Kasumi-1 (cell line): ENCODE measurements at regions not wholly inside any gene's neighbourhood (a gene's known extent, or its start where the extent isn't known, plus 50 kb on each side); places are given as distances from the start of the nearest gene placed in this dataset.
A peak's percentile ranks its signal among the peaks of the same experiment; 100 is the strongest.
"Not testable (repeated sequence)": the region's sequence is repeated elsewhere in the genome, so short reads cannot be mapped to it uniquely, and the experiment has no call there.

Experiments used
- DNase-seq, 2 experiments: peaks; one replicate each; lab custom pipeline; 2025; lab: John Stamatoyannopoulos, UW

- no peak for DNase-seq
Observed at GRCh38 chr10:9535744-9536143, 1481.3 kb downstream of the GATA3 start.

- no peak for DNase-seq
Observed at GRCh38 chr10:9545073-9545472, 1472.6 kb upstream of the CELF2 start.

- DNase-seq = no peak
Observed at GRCh38 chr10:9547936-9548904, 1469.5 kb upstream of the CELF2 start.

- no peak for DNase-seq
Observed at GRCh38 chr10:9550810-9551209, 1466.9 kb upstream of the CELF2 start.

GRCh38 chr10:9554321-9554720 lies 1463.4 kb upstream of the CELF2 start:
- no peak for DNase-seq

GRCh38 chr10:9560976-9561375 lies 1456.7 kb upstream of the CELF2 start:
- DNase-seq = no peak

GRCh38 chr10:9561821-9562505 lies 1455.7 kb upstream of the CELF2 start:
- DNase-seq = no peak

- no peak for DNase-seq
Observed at GRCh38 chr10:9577746-9578145, 1439.9 kb upstream of the CELF2 start.

- no peak for DNase-seq
Observed at GRCh38 chr10:9579110-9579705, 1438.5 kb upstream of the CELF2 start.

- not testable (repeated sequence) for DNase-seq
Observed at GRCh38 chr10:9582803-9583202, 1434.9 kb upstream of the CELF2 start.

- no peak for DNase-seq
Observed at GRCh38 chr10:9596368-9596920, 1421.2 kb upstream of the CELF2 start.

- DNase-seq = no peak
Observed at GRCh38 chr10:9602998-9603397, 1414.7 kb upstream of the CELF2 start.

GRCh38 chr10:9603972-9604371 lies 1413.7 kb upstream of the CELF2 start:
- no peak for DNase-seq

GRCh38 chr10:9605231-9605630 lies 1412.4 kb upstream of the CELF2 start:
- DNase-seq = no peak

- DNase-seq = peak; percentile 27 to 53
Observed at GRCh38 chr10:9608602-9609001, 1409.1 kb upstream of the CELF2 start.

- no peak for DNase-seq
Observed at GRCh38 chr10:9613338-9614075, 1404.2 kb upstream of the CELF2 start.

GRCh38 chr10:9615189-9615588 lies 1402.5 kb upstream of the CELF2 start:
- DNase-seq = no peak

- no peak for DNase-seq
Observed at GRCh38 chr10:9621216-9621615, 1396.5 kb upstream of the CELF2 start.

GRCh38 chr10:9625304-9625703 lies 1392.4 kb upstream of the CELF2 start:
- no peak for DNase-seq

- no peak for DNase-seq
Observed at GRCh38 chr10:9634466-9634865, 1383.2 kb upstream of the CELF2 start.

GRCh38 chr10:9635691-9636090 lies 1382.0 kb upstream of the CELF2 start:
- no peak for DNase-seq

GRCh38 chr10:9636216-9636615 lies 1381.5 kb upstream of the CELF2 start:
- no peak for DNase-seq
